SKM-1 (cell line): ENCODE measurements at regions not wholly inside any gene's neighbourhood (a gene's known extent, or its start where the extent isn't known, plus 50 kb on each side); places are given as distances from the start of the nearest gene placed in this dataset.

Source experiments
- DNase-seq: peaks from one replicate; lab custom pipeline; 2025; ENCODE audit not compliant: unreplicated experiment; lab: John Stamatoyannopoulos, UW

GRCh38 chr17:36661047-36661666 is 59.8 kb downstream of the MRM1 start:
- no peak for DNase-seq

- DNase-seq: no peak
These were observed 60.3 kb downstream of the MRM1 start for GRCh38 chr17:36661688-36662087.

DNA sequence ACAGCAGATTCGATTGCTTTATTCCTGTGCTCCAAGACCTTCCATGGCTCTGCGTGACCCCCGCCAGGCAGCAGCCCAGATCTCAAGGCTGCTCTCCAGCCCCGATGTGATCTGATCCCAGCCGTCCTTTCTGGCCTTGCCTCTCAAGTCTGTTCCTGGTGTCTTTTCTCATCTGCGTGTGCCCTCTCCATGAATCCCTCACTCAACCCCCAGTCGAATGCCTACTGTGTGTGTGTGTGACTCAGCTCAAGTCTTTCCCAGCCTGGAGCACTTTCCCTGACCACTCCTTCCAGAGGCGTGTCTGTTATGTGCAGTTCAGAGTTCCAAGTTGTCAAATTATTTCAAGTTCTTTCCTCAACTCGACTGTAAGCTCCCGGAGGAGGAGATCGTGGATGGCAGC is 64.0 kb downstream of the MRM1 start:
- DNase-seq: no peak

- no peak for DNase-seq
These were observed 66.5 kb downstream of the MRM1 start for GRCh38 chr17:36667922-36668321.

DNA sequence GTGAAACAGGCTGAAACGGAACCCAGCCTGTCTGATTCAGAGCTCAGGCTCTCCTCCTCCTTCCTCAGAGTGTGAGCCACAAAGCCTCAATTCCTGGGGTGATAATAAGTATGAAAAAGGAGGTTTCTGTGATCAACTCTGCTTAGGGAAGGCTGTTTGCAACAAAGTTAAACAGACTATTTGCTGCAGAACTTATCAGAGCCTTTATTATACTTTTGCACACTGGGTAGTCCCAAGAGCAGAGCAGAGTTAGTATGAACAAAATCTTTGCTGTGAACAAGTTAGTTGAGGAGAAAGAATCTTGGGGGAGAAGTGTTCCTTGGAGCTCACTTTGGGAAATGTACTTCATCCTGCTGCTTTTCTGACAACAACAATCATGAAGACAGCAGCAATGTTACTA is 67.4 kb downstream of the MRM1 start:
- no peak for DNase-seq

DNA sequence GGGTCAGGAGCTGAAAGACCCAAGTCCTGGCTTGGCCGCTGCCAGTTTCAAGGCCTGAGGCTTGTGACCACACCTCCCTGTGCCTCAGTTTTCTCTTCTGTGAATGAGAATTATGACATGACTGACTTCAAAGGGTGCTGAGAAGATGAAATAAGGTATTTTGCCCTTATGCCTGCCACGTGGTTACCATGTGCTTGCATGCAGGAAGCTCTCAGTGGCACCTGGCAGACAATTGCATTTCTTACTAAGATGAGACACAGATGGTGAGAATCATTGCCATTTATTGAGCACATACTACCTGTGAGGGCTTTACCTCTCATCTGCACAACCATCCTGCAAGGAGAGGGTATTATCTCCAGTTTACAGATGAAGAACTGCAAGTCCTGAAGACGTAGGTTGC is 69.8 kb downstream of the MRM1 start:
- no peak for DNase-seq

- no peak for DNase-seq
These were observed 71.1 kb downstream of the MRM1 start for GRCh38 chr17:36672403-36672918.

DNA sequence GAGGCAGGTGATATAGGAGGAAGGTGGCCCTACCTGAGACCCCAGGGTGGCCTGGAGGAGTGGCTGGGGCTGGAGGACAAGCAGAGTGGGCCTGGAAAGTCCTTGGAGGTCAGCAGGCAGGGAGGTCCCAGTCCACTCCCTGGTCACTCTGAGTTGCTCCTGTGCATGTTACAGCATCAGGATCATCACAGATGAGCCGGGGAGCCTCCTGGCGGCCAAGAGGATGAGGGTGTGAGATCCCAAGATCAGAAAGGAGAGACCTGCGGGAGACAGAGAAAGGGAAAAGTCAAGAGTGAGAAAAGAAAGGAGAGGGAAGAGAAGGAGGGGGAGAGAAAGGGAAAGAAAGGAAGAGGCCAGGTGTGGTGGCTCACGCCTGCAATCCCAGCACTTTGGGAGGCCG is 71.7 kb downstream of the MRM1 start:
- no peak for DNase-seq

GRCh38 chr17:36673637-36674277 is 72.4 kb downstream of the MRM1 start:
- DNase-seq: no peak

DNA sequence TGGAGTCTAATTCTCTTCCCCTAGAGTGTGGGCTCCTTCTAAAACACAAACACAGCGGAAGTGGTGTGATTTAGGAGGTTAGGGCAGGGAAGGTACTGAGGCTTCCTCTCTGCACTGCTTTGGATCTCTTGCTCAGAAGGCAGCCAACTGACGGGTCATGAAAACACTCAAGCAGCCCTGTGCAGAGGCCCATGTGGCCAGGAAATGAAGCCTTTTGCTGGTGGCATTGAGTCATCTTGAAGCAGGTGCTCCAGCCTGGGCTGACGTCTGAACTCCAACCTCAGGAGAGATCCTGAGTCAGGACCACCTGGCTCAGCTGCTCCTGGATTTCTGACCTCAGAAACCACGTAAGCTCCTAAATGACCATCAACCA is 72.9 kb downstream of the MRM1 start:
- DNase-seq: no peak

- DNase-seq: no peak
These were observed 73.9 kb downstream of the MRM1 start for GRCh38 chr17:36675250-36675649.

DNA sequence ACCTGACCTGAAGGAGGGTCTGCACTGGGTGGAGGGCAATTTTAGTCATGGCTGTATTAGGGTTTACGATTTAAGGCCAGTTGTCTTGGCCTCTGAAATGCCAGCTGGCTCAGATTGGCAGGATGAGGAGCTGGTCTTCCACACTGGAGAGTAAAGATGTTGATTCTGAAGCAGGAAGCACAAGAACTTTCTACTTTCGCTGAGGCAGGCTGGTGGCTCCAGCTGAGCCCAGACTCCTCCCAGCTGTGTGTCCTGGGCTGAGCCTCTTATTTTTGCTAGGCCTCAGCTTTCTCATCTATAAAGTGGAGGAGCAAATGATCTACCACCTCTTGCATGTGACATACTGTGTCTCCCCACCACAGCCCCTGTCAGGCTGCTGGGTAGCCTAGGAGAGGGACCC is 74.4 kb downstream of the MRM1 start:
- DNase-seq: no peak

- no peak for DNase-seq
These were observed 78.6 kb downstream of the MRM1 start for GRCh38 chr17:36679815-36680467.

DNA sequence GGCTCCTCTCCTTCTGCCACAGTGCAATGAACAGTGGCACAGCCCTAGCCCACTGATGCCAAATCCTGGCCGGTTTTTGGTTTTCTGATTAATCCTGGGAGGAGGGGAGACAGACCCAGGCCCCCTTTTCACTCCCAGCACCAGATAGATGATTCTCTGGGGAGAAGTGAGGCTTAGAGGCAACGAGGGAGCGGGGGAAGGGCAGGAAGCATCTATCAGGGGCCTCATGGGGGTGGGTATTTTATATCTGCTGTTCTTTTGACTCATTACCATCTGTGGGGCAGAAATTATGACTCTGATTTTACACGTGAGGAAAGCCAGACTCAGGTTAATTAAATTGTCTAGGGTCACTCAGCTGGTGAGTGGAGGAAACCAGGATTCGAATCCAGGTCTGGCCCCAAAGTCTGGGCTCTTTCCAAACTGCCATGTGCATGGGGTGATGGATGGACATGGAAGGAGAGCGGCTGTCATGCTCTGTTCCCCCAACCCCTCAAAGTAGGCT is 79.4 kb downstream of the MRM1 start:
- DNase-seq: no peak

DNA sequence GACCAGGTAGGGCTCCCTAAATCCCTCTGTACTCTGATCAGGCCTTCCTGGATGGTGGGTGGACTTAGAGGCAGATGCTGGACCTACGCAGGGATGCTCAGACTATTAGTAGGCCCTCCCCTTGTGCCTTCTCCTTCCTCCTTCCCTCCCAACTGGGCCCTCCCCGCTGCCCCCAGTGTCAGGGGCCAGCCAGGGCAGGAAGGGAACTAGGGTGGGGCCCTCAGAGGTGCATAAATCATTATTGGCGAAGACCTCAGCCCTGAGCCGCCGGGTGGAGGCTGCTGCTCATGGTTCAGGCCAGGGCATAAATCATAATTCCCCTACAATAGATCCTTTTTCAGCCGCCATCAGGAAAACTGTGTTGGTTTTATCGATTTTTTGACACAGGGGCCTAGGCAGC is 81.4 kb downstream of the MRM1 start:
- DNase-seq: no peak

DNA sequence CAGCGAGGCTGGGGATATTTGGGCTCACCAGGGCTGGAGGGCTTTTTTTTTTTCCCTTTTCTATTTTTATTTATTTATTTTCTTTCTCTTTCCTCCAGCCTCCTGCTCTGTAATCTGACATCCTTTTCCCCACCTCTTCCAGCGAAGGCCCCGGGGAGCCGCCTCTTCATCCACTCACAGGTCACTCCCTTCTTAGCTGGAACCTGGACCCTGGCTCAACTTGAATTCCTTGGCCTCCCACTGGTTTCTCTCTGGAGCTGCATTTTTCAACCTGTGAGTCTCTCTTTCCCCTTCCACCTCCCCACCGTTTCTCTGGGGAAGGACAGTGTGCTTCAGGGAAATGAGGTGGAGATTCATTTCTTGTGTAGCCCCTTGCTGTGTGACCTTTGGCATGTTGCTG is 82.0 kb downstream of the MRM1 start:
- DNase-seq: no peak

DNA sequence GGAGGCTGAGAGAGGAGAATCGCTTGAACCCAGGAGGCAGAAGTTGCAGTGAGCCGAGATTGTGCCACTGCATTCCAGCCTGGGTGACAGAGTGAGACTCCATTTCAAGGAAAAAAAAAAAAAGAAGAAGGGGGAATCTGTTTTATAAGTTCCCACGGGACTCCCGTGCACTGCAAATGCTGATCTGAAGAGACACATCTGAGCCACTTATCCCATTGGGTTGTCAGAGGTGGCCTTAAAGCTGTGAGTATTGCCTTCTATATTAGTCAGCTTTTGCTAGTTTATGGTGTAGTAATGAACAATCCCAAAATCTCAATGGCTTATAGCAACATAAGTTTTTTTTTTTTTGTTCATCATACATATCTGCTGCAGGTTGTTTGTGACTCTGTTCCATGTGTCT is 82.8 kb downstream of the MRM1 start:
- DNase-seq: no peak

DNA sequence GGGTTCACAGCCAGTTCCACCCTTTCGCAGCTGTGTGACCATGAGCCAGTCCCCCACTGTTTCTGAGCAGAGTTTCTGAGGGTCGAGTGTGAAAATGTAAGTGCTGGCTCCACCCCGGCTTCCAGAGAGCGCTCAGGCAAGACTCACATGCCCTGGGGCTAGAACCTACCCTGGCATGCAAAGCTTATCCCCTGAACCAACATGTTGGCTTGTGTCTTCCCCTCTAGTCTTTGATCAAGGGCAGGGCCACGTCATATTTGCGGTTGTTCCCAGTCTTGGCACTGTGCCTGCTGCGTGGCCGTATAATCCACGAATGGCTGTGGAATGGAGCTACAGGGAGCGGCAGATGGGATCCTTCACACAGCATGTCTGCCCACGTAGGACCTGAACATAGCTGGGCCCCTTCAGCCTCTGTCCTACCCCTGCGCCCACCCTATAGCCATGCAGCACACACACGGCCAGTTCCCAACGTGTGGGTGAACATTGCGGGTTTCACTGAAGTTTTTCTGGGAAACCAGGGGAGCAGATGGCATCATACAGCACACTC is 84.8 kb downstream of the MRM1 start:
- no peak for DNase-seq

DNA sequence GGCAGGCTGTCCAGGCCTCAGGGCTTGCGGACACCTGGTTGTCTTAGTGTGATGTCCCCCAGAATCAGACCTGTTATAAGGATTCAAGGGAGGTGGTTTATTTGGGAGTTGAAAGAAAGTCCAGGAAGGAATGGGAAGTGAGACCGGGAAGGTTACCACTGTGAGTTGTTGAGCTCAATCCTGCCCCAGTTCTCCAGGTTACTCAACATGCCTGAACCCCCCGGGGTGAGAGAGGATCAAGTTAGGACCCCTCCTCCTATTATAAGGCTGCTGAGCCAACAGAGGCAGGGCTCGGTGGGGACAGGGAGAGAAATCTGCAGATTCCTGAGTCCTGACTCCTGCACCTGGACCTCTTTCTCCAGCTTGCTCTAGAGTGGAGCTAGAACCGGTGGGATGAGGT is 86.4 kb downstream of the MRM1 start:
- no peak for DNase-seq

DNA sequence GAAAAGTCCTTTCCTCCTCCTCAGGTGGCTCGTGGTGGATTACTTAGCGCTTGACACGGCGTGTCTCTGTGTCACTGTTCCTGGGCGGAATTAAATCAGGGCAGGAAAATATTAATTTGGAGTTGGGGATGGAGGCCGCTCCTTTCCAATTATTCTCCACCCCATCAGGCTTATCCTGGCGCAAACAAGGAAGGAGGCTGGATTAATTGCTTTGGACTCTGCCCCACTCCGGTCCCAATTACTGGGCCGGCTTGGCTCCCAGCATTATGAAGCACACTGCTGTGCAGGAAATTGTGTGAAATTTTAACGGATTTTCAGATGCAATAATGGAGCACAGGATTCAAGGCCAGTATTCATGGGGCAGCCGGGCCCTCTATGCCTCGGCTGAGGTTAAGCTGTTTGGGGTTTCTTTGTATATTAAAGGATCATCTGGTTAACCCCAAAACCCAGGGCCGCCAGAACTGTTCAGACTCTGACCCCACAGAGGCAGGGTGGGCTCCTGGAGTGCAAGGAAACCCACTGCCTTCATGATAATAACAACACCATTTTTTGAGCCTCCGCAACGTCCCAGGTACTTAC is 87.8 kb downstream of the MRM1 start:
- no peak for DNase-seq

DNA sequence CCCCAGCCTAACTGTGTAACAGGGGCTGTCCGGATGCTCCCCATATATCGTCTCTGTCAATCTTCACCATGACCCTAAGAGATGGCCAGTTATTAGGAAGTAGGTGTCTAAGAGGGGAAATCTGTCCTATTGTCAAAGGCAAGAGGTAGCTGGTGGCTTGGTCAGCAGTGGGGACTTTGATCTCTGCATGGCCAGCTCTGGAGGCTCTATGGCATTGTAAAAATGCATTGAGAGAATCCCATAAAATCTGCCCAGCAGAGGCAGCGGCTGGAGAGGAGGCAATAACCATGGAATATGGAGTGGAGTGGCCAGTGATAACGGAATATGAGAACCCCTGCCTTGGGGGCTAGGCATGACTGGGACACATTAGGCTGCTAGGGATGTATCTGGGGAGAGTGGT is 88.8 kb downstream of the MRM1 start:
- no peak for DNase-seq

DNA sequence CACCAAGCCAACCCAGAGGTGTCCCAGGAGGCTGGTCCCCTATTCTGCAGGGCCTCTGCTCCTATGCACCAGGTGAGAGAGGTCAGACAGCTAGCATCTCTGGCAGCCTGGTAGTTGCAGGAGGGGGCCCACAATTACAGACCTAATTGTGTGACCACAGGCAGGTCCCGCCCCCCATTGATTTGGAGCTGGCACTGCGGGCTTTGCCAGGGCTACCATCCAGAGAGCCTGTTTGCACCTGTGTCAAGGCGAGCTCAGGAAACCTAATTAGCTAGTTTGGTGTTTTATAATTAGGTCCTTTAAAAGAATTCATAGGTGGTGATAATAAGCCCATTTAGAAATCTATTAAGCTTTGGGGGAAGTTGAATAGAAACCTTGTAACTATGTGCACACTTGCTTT is 90.2 kb downstream of the MRM1 start:
- DNase-seq: no peak
